ENCODE measurements at regions not wholly inside any gene's neighbourhood (a gene's known extent, or its start where the extent isn't known, plus 50 kb on each side); places are given as distances from the start of the nearest gene placed in this dataset.

GRCh38 chr1:177770096-177770495, 199.8 kb downstream of the SEC16B start:
- TF ChIP-seq CTCF (IDR thresholded peaks at IDR 0.05; ENCODE audit: insufficient read depth, low read depth, low read length, missing control alignments) = no peak
- H3K4me3 ChIP-seq (ENCODE audit: low read length) = no peak overlapping the region
- no peak for DNase-seq (ENCODE audit: low read depth)

- DNase-seq (ENCODE audit: low read depth) = no peak
- TF ChIP-seq CTCF (IDR thresholded peaks at IDR 0.05; ENCODE audit: insufficient read depth, low read depth, low read length, missing control alignments) = no peak
- H3K4me3 ChIP-seq (ENCODE audit: low read length) = no peak overlapping the region
Measured at GRCh38 chr1:177755851-177756560, 213.9 kb downstream of the SEC16B start.

GRCh38 chr1:177754603-177755002, 215.3 kb downstream of the SEC16B start:
- no peak overlapping the region for H3K4me3 ChIP-seq (ENCODE audit: low read length)
- DNase-seq (ENCODE audit: low read depth) = no peak
- TF ChIP-seq CTCF (IDR thresholded peaks at IDR 0.05; ENCODE audit: insufficient read depth, low read depth, low read length, missing control alignments) = no peak

GRCh38 chr1:177753655-177754054, 216.2 kb downstream of the SEC16B start:
- TF ChIP-seq CTCF (IDR thresholded peaks at IDR 0.05; ENCODE audit: insufficient read depth, low read depth, low read length, missing control alignments) = no peak
- no peak for DNase-seq (ENCODE audit: low read depth)
- no peak overlapping the region for H3K4me3 ChIP-seq (ENCODE audit: low read length)

GRCh38 chr1:177748080-177748801, 221.6 kb downstream of the SEC16B start:
- H3K4me3 ChIP-seq (ENCODE audit: low read length) = no peak overlapping the region
- no peak for TF ChIP-seq CTCF (IDR thresholded peaks at IDR 0.05; ENCODE audit: insufficient read depth, low read depth, low read length, missing control alignments)
- DNase-seq (ENCODE audit: low read depth) = no peak

GRCh38 chr1:177746155-177746554, 223.7 kb downstream of the SEC16B start:
- no peak for TF ChIP-seq CTCF (IDR thresholded peaks at IDR 0.05; ENCODE audit: insufficient read depth, low read depth, low read length, missing control alignments)
- H3K4me3 ChIP-seq (ENCODE audit: low read length) = no peak overlapping the region
- DNase-seq (ENCODE audit: low read depth) = no peak

All from epithelial cell of esophagus (primary cell).